HUDEP-2 (cell line): ENCODE measurements at regions not wholly inside any gene's neighbourhood (a gene's known extent, or its start where the extent isn't known, plus 50 kb on each side); places are given as distances from the start of the nearest gene placed in this dataset.

Experiments used
- DNase-seq, 76 experiments: peaks; one replicate each; lab custom pipeline; 2025; ENCODE audit not compliant: unreplicated experiment in 76 of 76; lab: John Stamatoyannopoulos, UW

DNA sequence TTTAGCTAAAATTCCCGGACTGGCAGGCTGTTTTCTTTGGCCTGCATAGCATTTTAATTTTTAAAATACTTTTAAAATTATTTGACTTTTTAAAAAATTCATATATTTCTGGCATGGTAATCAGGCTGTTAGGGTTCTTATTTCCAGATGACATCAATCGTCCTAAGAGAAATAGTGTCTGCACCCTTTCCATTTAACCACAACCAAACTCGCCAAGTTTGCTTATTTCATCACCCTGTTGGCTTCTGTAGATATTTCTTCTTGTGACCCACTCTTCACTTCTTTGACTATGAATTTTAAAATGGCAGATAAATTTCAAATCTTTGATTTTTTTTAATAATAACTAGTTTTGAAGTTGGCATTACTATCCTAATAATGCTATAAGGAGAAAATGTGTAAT is 675.7 kb upstream of the FTMT start:
- no peak for DNase-seq

DNA sequence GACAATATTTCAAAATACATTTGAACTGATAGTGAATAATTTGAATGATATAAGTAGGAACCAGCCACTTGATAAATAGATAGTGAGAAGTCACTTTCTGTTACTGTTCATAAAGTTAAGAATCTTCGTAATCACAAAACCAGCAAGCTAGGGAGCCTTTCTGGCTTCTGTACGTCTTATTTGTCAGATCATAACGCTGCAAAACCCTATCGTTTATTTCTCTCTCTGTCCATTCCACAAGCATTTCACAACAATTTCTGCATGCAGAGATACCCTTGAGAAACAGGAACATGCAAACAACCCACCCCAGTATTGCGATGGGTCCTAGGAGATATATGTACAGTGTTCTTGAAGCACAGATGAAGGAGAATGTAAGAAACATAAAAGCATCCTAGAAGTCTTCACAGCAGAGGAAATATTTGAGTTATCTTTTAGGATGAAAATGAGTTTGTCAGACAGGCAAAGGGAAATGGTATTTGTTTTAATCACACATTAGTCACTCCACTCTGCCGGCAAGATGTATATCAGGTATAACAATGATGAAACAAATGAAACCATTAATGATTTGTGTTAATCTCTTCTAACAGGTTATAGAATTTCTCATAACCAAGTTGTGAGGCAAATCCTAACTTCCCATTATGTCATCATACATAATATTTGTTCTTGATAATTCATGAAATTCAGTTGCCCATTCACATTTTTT is 668.7 kb upstream of the FTMT start:
- DNase-seq = no peak

DNA sequence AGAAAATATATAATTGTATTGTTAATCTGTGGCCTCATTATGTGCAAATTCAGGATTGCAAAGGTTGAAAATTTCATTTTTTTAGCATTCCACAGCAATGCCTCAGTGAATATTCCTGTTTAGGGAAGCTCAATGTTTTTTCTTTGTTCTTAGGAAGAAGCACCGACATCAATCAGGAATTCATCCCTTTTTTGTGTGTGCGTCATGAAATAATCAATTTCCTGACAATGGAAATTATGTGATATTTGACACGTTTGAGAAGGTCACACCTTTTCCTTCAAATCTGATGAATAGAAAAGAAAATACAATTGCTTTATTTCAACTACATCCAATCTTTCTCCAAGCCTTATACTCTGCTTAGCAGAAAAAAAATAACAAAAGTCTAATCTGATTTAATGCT is 662.8 kb upstream of the FTMT start:
- no peak for DNase-seq

DNA sequence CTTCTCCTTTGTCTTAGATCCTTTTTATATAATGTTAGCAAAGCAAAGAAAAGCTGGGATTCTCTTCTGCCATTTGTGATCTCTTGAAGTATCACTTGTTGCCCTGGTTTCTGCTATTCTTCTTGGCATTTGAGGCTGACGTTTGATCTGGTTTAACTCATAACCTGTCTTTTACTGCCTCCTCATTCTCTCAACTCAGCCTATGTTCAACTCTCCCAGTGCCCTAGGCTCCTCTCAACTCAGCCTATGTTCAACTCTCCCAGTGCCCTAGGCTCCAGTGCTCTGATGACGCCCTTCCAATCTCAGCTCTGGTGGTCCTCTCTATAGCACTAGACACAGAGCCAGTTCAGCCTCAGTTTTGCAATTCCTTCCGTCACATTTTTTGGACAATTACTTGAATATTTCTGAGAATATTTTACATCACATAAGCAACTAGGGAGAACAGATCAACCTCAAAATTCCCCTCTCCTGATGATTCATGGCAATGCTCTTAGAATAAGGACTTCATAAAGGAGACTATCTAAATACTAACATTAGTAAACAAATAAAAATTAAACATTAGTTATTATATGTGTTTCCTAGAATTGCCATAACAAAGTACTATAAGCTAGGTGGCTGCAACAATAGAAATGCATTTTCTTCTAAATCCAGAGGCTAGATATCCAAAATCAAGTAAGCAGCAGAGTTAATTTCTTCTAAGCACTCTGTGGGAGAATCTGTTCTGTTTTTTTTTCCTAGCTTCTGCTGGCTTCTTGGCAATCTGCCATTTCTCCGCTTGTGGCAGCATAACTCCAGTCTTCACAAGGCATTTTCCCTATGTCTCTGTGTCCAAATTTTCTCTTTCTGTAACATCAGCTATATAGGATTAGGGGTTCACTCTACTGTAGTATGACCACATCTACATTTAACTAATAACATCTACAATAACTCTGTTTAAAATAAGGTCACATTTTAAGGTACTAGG is 662.1 kb upstream of the FTMT start:
- peak in 2 of 76 experiments; percentile 18 to 19 for DNase-seq

DNA sequence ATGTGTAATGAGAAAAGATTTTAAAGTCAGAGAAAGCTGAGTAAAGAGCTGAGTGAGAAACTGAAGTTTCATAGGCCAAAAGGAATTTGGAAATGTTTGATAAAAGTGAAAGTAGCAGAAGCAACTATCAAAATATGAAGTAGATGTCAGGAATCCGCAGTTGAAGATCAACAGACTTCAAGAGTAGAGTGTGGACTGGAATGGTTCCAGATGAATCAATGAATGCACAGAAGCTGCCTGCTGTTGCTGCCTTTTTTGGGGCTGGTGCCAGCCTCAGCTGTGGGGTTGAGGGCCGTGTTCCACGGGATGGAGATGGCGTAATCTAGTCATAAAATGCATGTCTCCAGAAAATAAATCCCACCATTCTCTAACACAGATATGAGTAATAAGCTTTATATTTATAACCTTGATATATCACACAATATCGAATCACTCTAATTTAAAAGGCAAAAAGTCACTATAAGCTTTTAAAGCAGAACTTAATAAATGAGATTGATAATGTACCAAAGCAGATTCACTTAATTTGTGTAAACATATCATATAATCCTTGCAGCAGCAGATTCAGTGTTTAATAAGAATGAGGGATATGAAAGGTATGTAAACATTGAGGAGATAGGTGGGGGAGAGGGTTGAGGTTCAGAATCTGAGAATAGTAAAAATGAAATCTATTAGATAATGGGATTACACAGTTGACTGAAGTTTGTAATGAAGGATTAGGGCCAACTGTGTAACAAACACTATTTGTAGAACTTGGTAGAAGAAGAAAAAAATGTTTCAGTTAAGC is 652.3 kb upstream of the FTMT start:
- DNase-seq = peak in 1 of 76 experiments; percentile 18

DNA sequence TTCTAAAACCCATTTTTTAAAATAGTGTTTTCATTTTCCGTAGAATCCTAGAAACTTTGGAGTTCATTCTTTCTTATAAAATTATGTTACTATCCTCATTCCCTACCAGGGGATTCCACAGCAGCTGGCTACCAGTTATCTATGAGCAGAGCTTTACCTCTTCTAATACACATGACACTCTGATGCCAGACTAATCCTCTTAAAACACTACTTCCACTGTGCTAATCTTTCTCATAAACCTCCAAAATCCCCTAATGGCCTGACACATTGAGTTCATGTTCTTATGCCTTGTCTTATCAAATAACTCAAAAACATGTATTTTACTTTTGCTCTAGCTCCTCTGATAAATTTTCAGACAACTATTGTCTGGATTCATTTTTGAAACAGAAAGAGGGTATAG is 633.6 kb upstream of the FTMT start:
- no peak for DNase-seq

DNA sequence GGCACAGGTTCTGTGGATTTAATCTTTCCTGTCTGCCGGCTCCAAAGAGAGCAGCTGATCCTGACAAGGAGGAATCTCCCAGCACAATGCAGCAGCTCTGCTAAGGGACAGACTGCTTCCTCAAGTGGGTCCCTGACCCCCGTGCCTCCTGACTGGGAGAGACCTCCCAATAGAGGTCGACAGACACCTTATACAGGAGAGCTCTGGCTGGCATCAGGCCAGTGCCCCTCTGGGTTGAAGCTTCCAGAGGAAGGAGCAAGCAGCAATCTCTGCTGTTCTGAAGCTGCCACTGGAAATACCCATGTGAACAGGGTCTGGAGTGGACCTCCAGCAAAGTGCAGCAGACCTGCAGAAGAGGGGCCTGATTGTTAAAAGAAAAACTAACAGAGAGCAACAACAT is 630.2 kb upstream of the FTMT start:
- no peak for DNase-seq

DNA sequence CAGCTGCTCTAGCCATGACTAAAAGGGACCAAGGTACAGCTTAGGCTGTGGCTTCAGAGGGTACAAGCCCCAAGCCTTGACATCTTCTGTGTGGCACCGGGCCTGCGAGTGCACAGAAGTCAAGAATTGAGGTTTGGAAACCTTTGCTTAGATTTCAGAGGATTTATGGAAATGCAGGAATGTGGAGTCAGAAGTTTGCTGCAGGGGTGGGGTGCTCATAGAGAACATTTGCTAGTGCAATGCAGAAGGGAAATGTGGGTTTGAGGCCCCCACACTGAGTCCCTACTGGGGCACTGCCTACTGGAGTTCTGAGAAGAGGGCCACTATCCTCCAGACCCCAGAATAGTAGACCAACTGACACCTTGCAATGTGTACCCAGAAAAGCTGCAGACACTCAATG is 624.9 kb upstream of the FTMT start:
- DNase-seq = no peak

DNA sequence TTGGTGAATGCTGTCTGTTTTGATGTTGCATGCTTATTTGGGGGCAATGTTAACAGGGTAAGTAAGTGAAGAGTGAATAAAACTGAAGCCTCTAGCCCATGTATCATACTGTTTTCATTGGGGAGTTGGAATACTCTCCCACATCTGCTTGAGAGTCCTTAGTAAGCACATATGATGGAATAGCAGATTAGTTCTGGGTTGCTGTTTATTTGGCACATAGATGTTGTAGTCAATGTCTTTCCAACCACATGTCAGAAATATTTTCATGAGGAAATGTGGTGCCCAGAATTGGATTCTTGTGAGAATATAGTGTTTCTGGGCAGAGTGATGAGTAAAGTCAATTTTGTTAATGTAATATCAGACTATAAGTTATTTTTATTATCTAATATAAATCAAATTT is 611.7 kb upstream of the FTMT start:
- DNase-seq = no peak

DNA sequence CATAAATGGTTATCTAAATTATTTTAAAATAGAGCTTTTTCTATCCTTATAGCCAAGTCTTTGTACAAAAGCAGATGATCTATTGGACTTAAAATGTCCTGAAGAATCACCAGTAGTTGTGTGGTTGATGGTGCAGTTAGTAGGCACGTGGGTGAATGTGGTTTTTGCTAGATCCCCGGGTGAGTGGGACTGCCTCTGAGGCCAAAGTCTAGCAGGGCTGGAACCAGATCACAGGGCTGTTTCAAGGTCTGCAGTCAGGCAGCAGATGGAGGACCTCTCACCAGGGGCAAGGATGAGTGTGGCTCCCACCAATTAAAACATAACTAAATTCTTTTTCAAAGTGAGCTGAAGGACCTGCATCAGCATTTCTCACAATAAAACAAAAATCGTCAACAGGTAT is 604.7 kb upstream of the FTMT start:
- peak in 1 of 76 experiments; percentile 3 for DNase-seq

DNA sequence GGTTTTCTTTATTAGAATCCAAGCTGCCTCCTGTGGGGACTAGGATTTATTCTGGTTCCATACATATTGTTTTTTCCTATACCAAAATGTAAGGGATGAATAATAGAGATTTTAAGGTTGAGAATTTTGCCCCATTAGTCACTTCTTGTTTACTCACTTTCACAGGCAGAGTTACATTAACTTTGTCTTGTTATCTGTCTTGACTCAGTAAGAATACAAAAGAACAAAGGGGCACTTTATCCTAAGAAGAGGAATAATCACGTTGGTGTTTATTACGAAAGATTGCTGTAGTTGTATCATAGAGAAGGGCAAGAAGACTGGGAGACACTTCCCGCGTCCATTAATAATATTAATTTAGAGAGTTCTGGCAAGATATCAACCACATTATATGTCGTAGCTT is 599.7 kb upstream of the FTMT start:
- DNase-seq = no peak

DNA sequence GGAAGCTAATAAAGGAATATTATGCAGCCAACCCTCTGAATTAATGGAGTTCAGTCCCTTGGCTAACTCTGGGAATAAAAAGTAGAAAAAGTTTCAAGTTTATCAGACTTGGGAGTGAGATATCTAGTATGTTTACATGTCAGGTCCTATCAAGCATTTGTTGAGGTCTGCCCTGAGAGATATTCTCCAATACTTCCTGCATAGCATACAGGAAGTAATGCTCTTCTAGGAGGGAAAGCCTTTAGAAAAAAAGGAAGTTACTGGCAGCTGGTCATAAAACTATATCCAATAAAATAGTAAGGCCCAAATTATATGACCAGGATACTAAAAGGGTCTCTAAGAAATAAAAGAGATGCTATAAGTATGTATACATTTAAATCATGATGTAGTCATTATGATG is 594.1 kb upstream of the FTMT start:
- peak in 1 of 76 experiments; percentile 4 for DNase-seq

DNA sequence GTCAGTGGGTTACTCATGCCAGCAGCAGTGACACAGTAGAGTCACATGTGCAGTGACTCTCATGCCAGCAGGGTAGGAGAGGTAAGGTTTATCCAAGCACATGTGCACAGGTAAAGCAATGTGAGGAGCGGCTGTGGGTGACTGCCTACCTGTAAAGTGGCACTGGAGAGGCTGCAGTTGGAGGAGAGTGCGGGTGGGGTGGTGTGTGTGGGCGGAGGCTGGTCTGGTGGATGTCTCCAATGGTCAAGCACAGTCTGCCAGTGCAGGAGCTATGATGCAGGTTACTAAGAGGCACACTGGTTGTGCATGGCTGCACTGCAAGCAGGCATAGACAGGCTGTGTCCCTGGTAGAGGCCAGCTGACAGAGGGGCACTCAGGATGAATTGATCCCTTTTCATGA is 588.2 kb upstream of the FTMT start:
- no peak for DNase-seq

DNA sequence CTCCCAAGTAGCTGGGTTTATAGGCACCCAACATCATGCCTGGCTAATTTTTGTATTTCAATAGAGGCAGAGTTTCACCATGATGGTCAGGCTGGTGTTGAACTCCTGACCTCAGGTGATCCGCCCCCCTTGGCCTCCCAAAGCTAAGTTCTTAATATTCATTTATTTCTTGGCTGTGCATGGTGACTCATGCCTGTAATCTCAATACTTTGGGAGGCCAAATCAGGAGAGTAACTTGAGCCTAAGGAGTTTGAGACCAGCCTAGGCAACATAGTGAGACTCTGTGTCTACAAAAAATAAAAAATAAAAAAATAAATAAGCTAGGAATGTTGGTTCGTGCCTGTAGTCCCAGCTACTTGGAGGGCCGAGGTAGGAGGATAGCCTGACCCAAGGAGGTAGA is 587.1 kb upstream of the FTMT start:
- no peak for DNase-seq

DNA sequence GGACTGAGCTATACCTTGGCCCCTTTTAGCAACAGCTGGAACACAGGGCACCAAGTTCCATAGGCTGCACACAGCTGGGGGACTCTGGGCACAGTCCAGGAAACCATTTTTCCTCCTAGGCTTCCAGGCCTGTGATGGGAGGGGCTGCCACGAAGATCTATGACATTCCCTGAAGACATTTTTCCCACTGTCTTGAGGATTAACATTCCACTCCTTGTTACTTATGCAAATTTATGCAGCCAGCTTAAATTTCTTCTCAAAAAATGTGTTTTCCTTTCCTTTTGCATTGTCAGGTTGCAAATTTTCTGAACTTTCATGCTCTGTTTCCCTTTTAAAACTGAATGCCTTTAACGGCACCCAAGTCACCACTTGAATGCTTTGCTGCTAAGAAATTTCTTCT is 580.1 kb upstream of the FTMT start:
- no peak for DNase-seq

DNA sequence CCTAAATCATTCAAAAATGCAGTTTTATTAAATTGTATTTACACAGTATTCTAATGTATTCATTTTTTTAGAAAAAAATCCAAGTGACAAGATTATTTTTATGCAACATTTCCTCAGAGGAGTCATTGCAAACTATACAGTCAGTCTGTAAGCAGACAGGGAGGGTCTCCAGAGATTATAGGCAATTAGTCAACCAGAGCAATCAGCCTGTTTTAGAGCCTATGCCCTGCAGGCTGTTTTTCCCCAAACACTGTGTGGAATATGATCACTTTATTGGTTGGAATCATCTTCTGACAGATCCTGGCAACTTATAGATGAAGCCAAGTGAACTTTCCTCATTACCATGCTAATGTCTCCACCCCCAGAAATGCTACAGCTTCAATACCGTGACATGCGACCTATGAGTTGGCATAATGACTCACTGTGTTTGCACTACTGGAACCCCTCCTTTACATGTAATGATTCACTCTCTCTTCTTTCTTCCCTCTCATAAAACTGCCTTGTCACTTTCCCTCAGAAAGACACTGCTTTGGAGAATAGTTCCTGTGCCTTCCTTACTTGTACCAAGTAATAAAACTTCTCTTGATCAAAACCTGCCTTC is 577.7 kb upstream of the FTMT start:
- peak in 19 of 76 experiments; percentile 2 to 56 (median 18) for DNase-seq

DNA sequence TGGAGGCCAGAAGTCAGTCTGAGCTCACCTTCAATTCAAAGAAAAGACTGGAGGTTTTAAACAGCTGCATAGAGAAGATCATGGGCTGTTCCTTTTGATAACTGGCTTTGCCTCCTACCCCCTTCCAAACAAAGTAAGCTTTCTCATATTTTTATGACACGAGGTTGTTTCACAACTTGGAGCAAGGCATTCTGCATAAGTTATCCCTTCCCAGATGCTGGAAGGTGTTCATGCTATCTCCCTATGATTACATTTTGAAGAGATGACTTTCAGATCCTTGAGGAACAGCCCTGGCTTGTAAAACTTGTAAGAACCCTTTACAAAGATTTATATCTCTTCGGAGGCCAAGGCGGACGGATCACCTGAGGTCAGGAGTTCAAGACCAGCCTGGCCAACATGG is 571.9 kb upstream of the FTMT start:
- no peak for DNase-seq

DNA sequence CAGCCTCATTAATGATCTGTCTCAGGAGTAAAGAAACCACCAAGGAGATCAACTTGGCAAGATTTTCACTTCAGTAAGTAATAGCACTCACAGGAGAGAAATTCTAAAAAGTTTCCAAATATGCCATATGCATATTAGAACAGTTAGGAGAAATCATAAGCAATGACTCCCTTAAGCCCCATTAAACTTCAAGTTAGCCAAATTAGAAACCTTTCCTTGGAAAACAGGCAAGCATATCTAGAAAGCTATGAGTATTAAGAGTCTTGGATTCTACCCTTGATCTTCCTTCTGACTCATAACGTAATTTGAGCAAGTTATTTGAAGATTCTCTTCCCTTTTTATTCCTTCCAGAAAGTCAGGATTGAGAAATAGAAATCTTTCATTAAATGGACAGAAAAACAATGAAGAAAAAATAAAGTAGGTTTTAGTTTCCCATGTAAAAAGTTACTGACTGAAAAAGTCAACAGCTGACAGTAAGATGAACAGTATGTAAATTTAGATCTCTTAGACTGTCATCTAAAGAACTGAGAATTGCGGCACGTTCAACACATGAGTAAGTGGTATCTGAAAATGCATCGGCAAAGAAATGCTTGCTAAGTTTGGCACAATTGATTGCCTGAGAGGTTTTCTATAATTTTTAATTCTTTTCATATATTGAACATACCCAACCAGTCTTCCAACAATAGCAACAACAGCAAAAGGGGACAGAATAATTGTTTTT is 565.7 kb upstream of the FTMT start:
- DNase-seq = no peak

DNA sequence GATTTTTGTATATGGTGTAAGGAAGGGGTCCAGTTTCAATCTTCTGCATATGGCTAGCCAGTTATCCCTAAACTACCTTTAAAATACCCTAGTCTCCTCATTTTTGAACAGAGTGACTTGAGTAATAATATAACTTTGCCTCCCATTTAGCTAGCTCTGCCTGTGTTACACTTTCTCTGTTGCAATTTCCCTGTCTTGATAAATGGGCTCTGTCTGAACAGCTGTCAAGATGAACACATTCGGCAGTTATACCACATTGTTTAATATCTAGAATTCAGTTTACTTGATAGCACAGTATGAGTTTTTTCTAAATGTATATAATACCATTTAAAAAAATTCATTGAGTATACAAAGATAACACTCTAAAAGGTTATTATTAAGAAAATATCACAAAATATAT is 562.9 kb upstream of the FTMT start:
- no peak for DNase-seq

DNA sequence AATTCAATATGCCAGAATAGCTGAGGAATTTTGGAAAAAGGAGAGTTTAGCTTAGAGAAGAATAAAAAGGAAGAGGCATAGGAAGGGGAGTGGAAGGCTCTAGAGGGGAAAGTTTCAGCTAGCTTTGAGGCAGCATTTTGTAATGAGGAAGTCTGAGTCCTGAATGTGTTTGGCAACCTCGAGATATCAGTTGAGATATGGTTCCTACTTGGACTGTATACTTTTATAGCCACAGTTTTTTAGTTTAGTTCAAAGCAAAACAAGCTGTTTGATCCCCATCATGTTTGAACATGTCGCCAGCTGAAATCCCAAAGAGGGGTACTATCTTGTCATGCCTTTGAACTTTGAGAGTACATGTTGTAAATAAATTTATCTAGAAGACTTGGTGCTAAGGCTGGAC is 559.0 kb upstream of the FTMT start:
- DNase-seq = peak in 4 of 76 experiments; percentile 2 to 40 (median 11)
